HG03025 (cell line): ENCODE measurements at regions not wholly inside any gene's neighbourhood (a gene's known extent, or its start where the extent isn't known, plus 50 kb on each side); places are given as distances from the start of the nearest gene placed in this dataset.
A peak's percentile ranks its signal among the peaks of the same experiment; 100 is the strongest.

Experiments
- ATAC-seq: cut with Tn5 transposase; IDR thresholded peaks from one replicate; pipeline ENCODE4 v1.9.1; 2021; ENCODE audit warnings: mild to moderate bottlenecking, moderate library complexity; ENCODE audit not compliant: unreplicated experiment, low FRiP score

- peak; percentile 72 for ATAC-seq
Observed at GRCh38 chrX:40201329-40201885, 103.6 kb upstream of the BCOR start.

- ATAC-seq = no peak
Observed at GRCh38 chrX:40199704-40200103, 101.9 kb upstream of the BCOR start.

GRCh38 chrX:40197071-40197470 is 99.3 kb upstream of the BCOR start:
- no peak for ATAC-seq

- ATAC-seq = no peak
Observed at GRCh38 chrX:40195368-40195767, 97.6 kb upstream of the BCOR start.

- ATAC-seq = no peak
Observed at GRCh38 chrX:40192196-40192595, 94.4 kb upstream of the BCOR start.

- no peak for ATAC-seq
Observed at GRCh38 chrX:40189637-40190036, 91.9 kb upstream of the BCOR start.

- no peak for ATAC-seq
Observed at GRCh38 chrX:40188573-40189417, 91.0 kb upstream of the BCOR start.

- no peak for ATAC-seq
Observed at GRCh38 chrX:40184968-40185367, 87.2 kb upstream of the BCOR start.

GRCh38 chrX:40182615-40183014 is 84.9 kb upstream of the BCOR start:
- ATAC-seq = no peak

- no peak for ATAC-seq
Observed at GRCh38 chrX:40182095-40182494, 84.3 kb upstream of the BCOR start.

- ATAC-seq = no peak
Observed at GRCh38 chrX:40179283-40179682, 81.5 kb upstream of the BCOR start.

GRCh38 chrX:40177942-40178715 is 80.4 kb upstream of the BCOR start:
- no peak for ATAC-seq

- ATAC-seq = no peak
Observed at GRCh38 chrX:40177489-40177888, 79.7 kb upstream of the BCOR start.

- ATAC-seq = no peak
Observed at GRCh38 chrX:40177117-40177430, 79.3 kb upstream of the BCOR start.

- ATAC-seq = no peak
Observed at GRCh38 chrX:40176351-40177116, 78.8 kb upstream of the BCOR start.

GRCh38 chrX:40175511-40176350 is 78.0 kb upstream of the BCOR start:
- ATAC-seq = no peak

- ATAC-seq = no peak
Observed at GRCh38 chrX:40174854-40175510, 77.2 kb upstream of the BCOR start.

- no peak for ATAC-seq
Observed at GRCh38 chrX:40174001-40174853, 76.5 kb upstream of the BCOR start.
